Activated T-helper 2 cell treated with anti-CD3 and anti-CD28 coated beads, Interferon-gamma antibody, Interleukin-2, Interleukin-4, amounts not matched to agents 10 μg/mL and 5 μg/mL and 100 μg/mL, durations not matched to agents 14 hours and 24 hours and 36 hours (primary cell): ENCODE measurements at regions not wholly inside any gene's neighbourhood (a gene's known extent, or its start where the extent isn't known, plus 50 kb on each side); places are given as distances from the start of the nearest gene placed in this dataset.
"Not testable (repeated sequence)": the region's sequence is repeated elsewhere in the genome, so short reads cannot be mapped to it uniquely, and the experiment has no call there.

ENCODE experiments used
- DNase-seq: peaks from one replicate; pipeline ENCODE4 v3.0.0; 2021; ENCODE audit warnings: low spot score
- H3K27ac Mint-ChIP-seq: one replicate; pipeline ENCODE4 v1.8.0; 2021; ENCODE audit warnings: mixed read lengths
- H3K27me3 Mint-ChIP-seq: one replicate; pipeline ENCODE4 v1.8.0; 2021; ENCODE audit warnings: low read depth, mixed read lengths
- H3K36me3 Mint-ChIP-seq: one replicate; pipeline ENCODE4 v1.8.0; 2021; ENCODE audit warnings: low read depth, mixed read lengths
- H3K4me1 Mint-ChIP-seq: one replicate; pipeline ENCODE4 v1.8.0; 2021; ENCODE audit warnings: low read depth, mixed read lengths
- H3K4me3 Mint-ChIP-seq: one replicate; pipeline ENCODE4 v1.8.0; 2021; ENCODE audit warnings: low read depth, mild to moderate bottlenecking, moderate library complexity, mixed read lengths
- H3K9me3 Mint-ChIP-seq: one replicate; pipeline ENCODE4 v1.8.0; 2021; ENCODE audit warnings: mixed read lengths
- intact Hi-C: fragments of 100-400 bp; cut with micrococcal nuclease; formaldehyde crosslinking; loops from one replicate; pipeline ENCODE4 v1.15.1; 2023

- no peak for DNase-seq
- intact Hi-C loops = no loop called here
- H3K27ac Mint-ChIP-seq = no peak overlapping the region
- H3K4me3 Mint-ChIP-seq = no peak overlapping the region
- peaks cover 11% of the 10 kb centered on the region for H3K27me3 Mint-ChIP-seq
- H3K4me1 Mint-ChIP-seq = no peaks in the 10 kb centered on the region
- no peaks in the 10 kb centered on the region for H3K9me3 Mint-ChIP-seq
- no peaks in the 10 kb centered on the region for H3K36me3 Mint-ChIP-seq
Observed at GRCh38 chr2:236998758-236999157, 86.9 kb upstream of the COPS8 start.

GRCh38 chr2:237000481-237000880 lies 85.2 kb upstream of the COPS8 start:
- intact Hi-C loops = no loop called here
- Mint-ChIP-seq H3K36me3 (no peaks in the 10 kb centered on the region), H3K4me3 (no peak overlapping the region), H3K9me3 (no peaks in the 10 kb centered on the region), H3K4me1 (no peaks in the 10 kb centered on the region), H3K27ac (no peak overlapping the region), H3K27me3 (peaks cover 11% of the 10 kb centered on the region)
- DNase-seq = no peak

- H3K4me1 Mint-ChIP-seq, DNase-seq, H3K4me3 Mint-ChIP-seq, H3K27ac Mint-ChIP-seq, H3K9me3 Mint-ChIP-seq, intact Hi-C loops, H3K27me3 Mint-ChIP-seq, H3K36me3 Mint-ChIP-seq: not testable (repeated sequence)
Observed at GRCh38 chr2:237005341-237005740, 80.3 kb upstream of the COPS8 start.

GRCh38 chr2:237011206-237011795 lies 74.4 kb upstream of the COPS8 start:
- H3K4me3 Mint-ChIP-seq = no peak overlapping the region

GRCh38 chr2:237012004-237012403 lies 73.7 kb upstream of the COPS8 start:
- intact Hi-C loops = no loop called here
- Mint-ChIP-seq H3K4me1 (no peaks in the 10 kb centered on the region), H3K27me3 (peaks cover 8% of the 10 kb centered on the region), H3K27ac (no peak overlapping the region), H3K9me3 (no peaks in the 10 kb centered on the region), H3K4me3 (no peak overlapping the region), H3K36me3 (no peaks in the 10 kb centered on the region)
- DNase-seq = no peak

More at GRCh38 chr2:237011206-237011795, 74.4 kb upstream of the COPS8 start:
- Mint-ChIP-seq H3K9me3 (no peaks in the 10 kb centered on the region), H3K27ac (no peak overlapping the region), H3K36me3 (no peaks in the 10 kb centered on the region), H3K27me3 (peaks cover 7% of the 10 kb centered on the region), H3K4me1 (no peaks in the 10 kb centered on the region)
- no peak for DNase-seq
- intact Hi-C loops = no loop called here

- no peaks in the 10 kb centered on the region for H3K4me1 Mint-ChIP-seq
- peaks cover 9% of the 10 kb centered on the region for H3K27me3 Mint-ChIP-seq
- no peak for DNase-seq
- no peaks in the 10 kb centered on the region for H3K9me3 Mint-ChIP-seq
- intact Hi-C loops = no loop called here
- no peaks in the 10 kb centered on the region for H3K36me3 Mint-ChIP-seq
- H3K4me3 Mint-ChIP-seq = no peak overlapping the region
- no peak overlapping the region for H3K27ac Mint-ChIP-seq
Observed at GRCh38 chr2:237012577-237013267, 73.0 kb upstream of the COPS8 start.

GRCh38 chr2:237016121-237016915 lies 69.4 kb upstream of the COPS8 start:
- H3K4me3 Mint-ChIP-seq = no peak overlapping the region
- intact Hi-C loops = no loop called here
- H3K27me3 Mint-ChIP-seq = peaks cover 14% of the 10 kb centered on the region
- no peaks in the 10 kb centered on the region for H3K9me3 Mint-ChIP-seq
- H3K27ac Mint-ChIP-seq = no peak overlapping the region
- H3K4me1 Mint-ChIP-seq = no peaks in the 10 kb centered on the region
- DNase-seq = no peak
- no peaks in the 10 kb centered on the region for H3K36me3 Mint-ChIP-seq

GRCh38 chr2:237020090-237020489 lies 65.6 kb upstream of the COPS8 start:
- intact Hi-C loops = no loop called here
- Mint-ChIP-seq H3K4me3 (no peak overlapping the region), H3K4me1 (no peaks in the 10 kb centered on the region), H3K27me3 (peaks cover 9% of the 10 kb centered on the region), H3K9me3 (no peaks in the 10 kb centered on the region), H3K36me3 (no peaks in the 10 kb centered on the region), H3K27ac (no peak overlapping the region)
- DNase-seq = no peak

- Mint-ChIP-seq H3K9me3 (no peaks in the 10 kb centered on the region), H3K27me3 (peaks cover 7% of the 10 kb centered on the region), H3K4me1 (no peaks in the 10 kb centered on the region), H3K36me3 (no peaks in the 10 kb centered on the region), H3K27ac (no peak overlapping the region), H3K4me3 (no peak overlapping the region)
- no peak for DNase-seq
- intact Hi-C loops = no loop called here
Observed at GRCh38 chr2:237022533-237022932, 63.2 kb upstream of the COPS8 start.

- Mint-ChIP-seq H3K36me3 (no peaks in the 10 kb centered on the region), H3K9me3 (no peaks in the 10 kb centered on the region)
- intact Hi-C loops = no loop called here
Observed at GRCh38 chr2:237024255-237024654, 61.4 kb upstream of the COPS8 start.

GRCh38 chr2:237025090-237025865 lies 60.4 kb upstream of the COPS8 start:
- Mint-ChIP-seq H3K4me3 (no peak overlapping the region), H3K36me3 (no peaks in the 10 kb centered on the region), H3K9me3 (no peaks in the 10 kb centered on the region), H3K4me1 (no peaks in the 10 kb centered on the region), H3K27ac (no peak overlapping the region), H3K27me3 (no peaks in the 10 kb centered on the region)
- intact Hi-C loops = no loop called here
- DNase-seq = no peak

More at GRCh38 chr2:237024255-237024654, 61.4 kb upstream of the COPS8 start:
- no peak for DNase-seq
- Mint-ChIP-seq H3K4me3 (no peak overlapping the region), H3K27me3 (peaks cover 5% of the 10 kb centered on the region), H3K4me1 (no peaks in the 10 kb centered on the region), H3K27ac (no peak overlapping the region)

GRCh38 chr2:237026981-237027711 lies 58.5 kb upstream of the COPS8 start:
- intact Hi-C loops = loop anchor here (2.0 kb wide), 1 partner anchor 674 kb away; no protein-coding TSS in a partner anchor
- H3K4me1 Mint-ChIP-seq = no peaks in the 10 kb centered on the region
- no peak for DNase-seq
- no peaks in the 10 kb centered on the region for H3K27me3 Mint-ChIP-seq
- no peaks in the 10 kb centered on the region for H3K9me3 Mint-ChIP-seq
- H3K27ac Mint-ChIP-seq = no peak overlapping the region
- no peak overlapping the region for H3K4me3 Mint-ChIP-seq
- no peaks in the 10 kb centered on the region for H3K36me3 Mint-ChIP-seq
